Stimulated activated CD8-positive, alpha-beta memory T cell treated with anti-CD3 and anti-CD28 coated beads, Interleukin-2, amount 100 ng/mL, for 1 hour (primary cell): ENCODE measurements at regions not wholly inside any gene's neighbourhood (a gene's known extent, or its start where the extent isn't known, plus 50 kb on each side); places are given as distances from the start of the nearest gene placed in this dataset.

Experiments used
- DNase-seq, 2 donors: peaks; one replicate each; pipeline ENCODE4 v3.0.0-alpha.2; 2020; ENCODE audit warnings: low read depth in 2 of 2

GRCh38 chr6:99868074-99868702, 125.8 kb downstream of the MCHR2 start:
- peak; percentile 25 to 47 for DNase-seq
